GM19351 (cell line): ENCODE measurements at regions not wholly inside any gene's neighbourhood (a gene's known extent, or its start where the extent isn't known, plus 50 kb on each side); places are given as distances from the start of the nearest gene placed in this dataset.
"Not testable (repeated sequence)": the region's sequence is repeated elsewhere in the genome, so short reads cannot be mapped to it uniquely, and the experiment has no call there.

ENCODE experiments used
- ATAC-seq: cut with Tn5 transposase; IDR thresholded peaks from one replicate; pipeline ENCODE4 v1.9.1; 2021; ENCODE audit warnings: mild to moderate bottlenecking, moderate library complexity; ENCODE audit not compliant: unreplicated experiment

DNA sequence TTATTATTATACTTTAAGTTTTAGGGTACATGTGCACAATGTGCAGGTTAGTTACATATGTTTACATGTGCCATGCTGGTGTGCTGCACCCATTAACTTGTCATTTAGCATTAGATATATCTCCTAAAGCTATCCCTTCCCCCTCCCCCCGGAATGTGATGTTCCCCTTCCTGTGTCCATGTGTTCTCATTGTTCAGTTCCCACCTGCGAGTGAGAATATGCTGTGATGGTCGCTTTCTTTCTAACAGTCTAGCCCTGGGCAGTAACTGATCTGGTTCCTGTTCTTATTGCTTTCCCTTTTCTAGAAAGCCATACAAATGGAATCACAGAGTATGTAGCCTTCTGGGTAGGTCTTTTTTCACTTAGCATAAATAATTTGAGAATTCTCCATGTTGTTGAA lies 311.1 kb upstream of the CNTNAP2 start:
- not testable (repeated sequence) for ATAC-seq

- no peak for ATAC-seq
Measured at GRCh38 chr7:145797507-145797906, 319.1 kb upstream of the CNTNAP2 start.

- ATAC-seq, result no peak
Measured at GRCh38 chr7:145795132-145795531, 321.5 kb upstream of the CNTNAP2 start.

GRCh38 chr7:145784809-145785780 lies 331.5 kb upstream of the CNTNAP2 start:
- no peak for ATAC-seq

DNA sequence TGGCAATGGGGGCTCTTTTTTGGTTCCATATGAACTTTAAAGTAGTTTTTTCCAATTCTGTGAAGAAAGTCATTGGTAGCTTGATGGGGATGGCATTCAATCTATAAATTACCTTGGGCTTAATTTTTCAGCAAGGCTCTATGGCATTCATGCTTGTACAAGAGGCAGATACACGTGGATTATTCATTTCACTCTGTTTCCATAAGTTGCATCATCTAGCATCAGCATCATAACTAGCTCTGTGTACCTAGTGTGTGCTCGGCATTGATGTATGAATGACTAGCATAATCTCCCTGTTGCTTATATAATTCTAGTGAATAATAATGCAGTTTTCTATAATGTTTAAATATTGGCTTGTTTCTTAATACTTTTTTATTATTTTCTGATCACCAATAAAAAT lies 335.2 kb upstream of the CNTNAP2 start:
- not testable (repeated sequence) for ATAC-seq

- ATAC-seq, result no peak
Measured at GRCh38 chr7:145779140-145779539, 337.5 kb upstream of the CNTNAP2 start.

GRCh38 chr7:145774777-145775176 lies 341.8 kb upstream of the CNTNAP2 start:
- no peak for ATAC-seq

GRCh38 chr7:145753004-145753403 lies 363.6 kb upstream of the CNTNAP2 start:
- no peak for ATAC-seq

DNA sequence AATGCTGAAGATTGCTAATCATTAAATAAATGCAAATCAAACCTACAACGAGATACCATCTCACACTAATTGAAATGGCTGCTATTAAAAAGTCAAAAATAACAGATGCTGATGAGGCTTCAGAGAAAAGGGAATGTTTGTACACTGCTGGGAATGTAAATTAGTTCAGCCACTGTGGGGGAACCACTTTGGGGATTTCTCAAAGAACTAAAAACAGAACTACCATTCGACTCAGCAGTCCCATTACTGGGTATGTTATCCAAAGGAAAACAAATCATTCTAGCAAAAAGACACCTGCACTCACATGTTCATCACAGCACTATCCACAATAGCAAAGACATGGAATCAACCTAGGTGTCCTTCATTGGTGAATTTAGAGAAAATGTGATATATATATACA lies 379.0 kb upstream of the CNTNAP2 start:
- ATAC-seq, result no peak

GRCh38 chr7:145735061-145735460 lies 381.5 kb upstream of the CNTNAP2 start:
- ATAC-seq, result no peak

- ATAC-seq, result no peak
Measured at GRCh38 chr7:145732521-145732920, 384.1 kb upstream of the CNTNAP2 start.

DNA sequence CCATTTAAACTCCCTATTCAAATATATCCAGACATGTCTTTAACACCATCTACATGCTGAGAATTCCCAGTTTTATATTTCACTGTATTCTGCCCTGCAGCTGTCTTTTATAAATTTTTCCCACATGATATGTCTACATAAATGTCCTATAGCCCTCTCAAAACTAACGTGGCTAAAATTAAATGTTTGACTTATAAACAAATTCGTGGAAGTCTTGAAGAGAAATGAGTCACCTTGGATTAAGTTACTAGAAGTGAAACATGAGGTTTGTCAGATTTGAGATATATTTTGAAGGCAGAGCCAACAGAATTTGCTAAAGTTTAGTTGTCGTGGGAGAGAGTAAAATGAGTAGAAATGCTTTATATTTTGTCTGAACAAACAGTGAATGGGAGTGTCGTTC lies 386.9 kb upstream of the CNTNAP2 start:
- no peak for ATAC-seq

GRCh38 chr7:145718129-145718528 lies 398.5 kb upstream of the CNTNAP2 start:
- ATAC-seq, result no peak

- no peak for ATAC-seq
Measured at GRCh38 chr7:145700488-145700887, 416.1 kb upstream of the CNTNAP2 start.

DNA sequence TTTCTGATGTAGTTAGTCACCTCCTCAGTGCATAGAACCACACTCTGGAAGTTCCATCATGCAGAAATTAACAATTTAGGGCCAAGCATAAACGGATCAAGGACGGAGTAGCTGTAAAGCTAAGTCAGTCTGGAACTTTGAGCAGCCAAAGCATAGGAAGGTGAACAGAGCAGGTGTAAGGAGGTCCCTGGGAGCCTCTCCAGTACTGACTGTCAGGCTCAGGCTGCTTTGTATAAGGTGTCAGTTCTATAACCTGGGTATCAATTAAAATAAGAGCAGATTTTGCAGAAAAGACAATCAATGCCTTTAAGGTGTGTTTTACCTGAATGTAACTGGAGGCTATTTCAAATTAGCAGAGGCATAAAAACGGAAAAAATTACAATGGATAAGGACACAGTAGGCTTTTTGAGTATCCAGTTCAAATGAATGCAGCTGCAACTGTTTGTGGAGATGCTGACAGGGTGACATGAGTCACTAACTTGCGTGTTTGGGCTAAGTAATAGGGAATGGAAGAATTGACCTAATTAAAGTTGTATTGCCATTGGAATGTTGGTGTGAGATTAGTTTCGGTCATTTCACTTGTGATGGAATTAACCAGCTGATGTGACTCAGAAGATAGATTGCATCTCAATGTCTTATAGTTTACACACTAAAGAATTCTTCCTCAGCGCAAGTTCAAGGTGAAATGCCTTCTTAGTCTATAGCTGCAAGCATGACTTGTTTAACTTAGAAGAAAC lies 417.9 kb upstream of the CNTNAP2 start:
- ATAC-seq, result no peak

DNA sequence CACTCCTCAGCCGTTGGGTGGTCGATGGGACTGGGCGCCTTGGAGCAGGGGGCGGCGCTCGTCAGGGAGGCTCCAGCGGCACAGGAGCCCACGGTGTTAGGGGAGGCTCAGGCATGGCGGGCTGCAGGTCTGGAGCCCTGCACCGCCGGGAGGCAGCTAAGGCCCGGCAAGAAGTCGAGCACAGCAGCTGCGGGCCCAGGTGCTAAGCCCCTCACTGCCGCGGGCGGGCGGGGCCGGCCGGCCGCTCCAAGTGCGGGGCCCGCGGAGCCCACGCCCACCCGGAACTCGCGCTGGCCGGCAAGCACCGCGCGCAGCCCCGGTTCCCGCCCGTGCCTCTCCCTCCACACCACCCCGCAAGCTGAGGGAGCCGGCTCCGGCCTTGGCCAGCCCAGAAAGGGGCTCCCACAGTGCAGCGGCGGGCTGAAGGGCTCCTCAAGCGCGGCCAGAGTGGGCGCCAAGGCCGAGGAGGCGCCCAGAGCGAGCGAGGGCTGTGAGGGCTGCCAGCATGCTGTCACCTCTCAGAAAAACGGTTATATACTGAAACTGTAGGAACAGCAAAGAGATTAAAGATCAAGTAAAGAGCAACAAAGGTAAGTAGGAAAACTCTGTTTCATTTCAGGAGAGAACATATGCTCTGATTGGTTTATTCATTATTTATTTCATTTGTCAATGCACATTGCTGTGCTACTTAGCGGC lies 419.0 kb upstream of the CNTNAP2 start:
- not testable (repeated sequence) for ATAC-seq

GRCh38 chr7:145696071-145696470 lies 420.5 kb upstream of the CNTNAP2 start:
- no peak for ATAC-seq

GRCh38 chr7:145692237-145692950 lies 424.2 kb upstream of the CNTNAP2 start:
- no peak for ATAC-seq

- no peak for ATAC-seq
Measured at GRCh38 chr7:145691377-145691914, 425.2 kb upstream of the CNTNAP2 start.

DNA sequence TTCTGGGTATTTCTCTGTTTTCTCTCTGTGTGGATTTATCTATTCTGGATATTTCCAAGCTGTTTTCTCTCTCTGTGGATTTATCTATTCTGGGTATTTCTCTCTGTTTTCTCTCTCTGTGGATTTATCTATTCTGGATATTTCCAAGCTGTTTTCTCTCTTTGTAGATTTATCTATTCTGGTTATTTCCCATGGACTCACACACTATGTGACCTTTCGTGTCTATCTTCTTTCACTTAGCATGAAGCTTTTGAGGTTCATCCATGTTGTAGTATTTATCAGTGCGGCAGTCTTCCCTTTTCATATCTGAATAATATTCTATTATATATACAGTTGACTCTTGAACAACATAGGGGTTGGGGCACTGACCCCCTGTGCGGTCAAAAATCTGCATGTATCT lies 435.0 kb upstream of the CNTNAP2 start:
- no peak for ATAC-seq
